Stimulated activated CD8-positive, alpha-beta memory T cell treated with anti-CD3 and anti-CD28 coated beads, Interleukin-4, amount 100 ng/mL, for 48 hours (primary cell): ENCODE measurements at regions not wholly inside any gene's neighbourhood (a gene's known extent, or its start where the extent isn't known, plus 50 kb on each side); places are given as distances from the start of the nearest gene placed in this dataset.

Experiments used
- DNase-seq: peaks from one replicate; pipeline ENCODE4 v3.0.0-alpha.2; 2020

- peak; percentile 75 for DNase-seq
Observed at GRCh38 chr3:195634426-195635261, 50.9 kb upstream of the APOD start.
